HCT116 (cell line): ENCODE measurements at regions not wholly inside any gene's neighbourhood (a gene's known extent, or its start where the extent isn't known, plus 50 kb on each side); places are given as distances from the start of the nearest gene placed in this dataset.

ENCODE experiments used
- EGR1 ChIP-seq: IDR thresholded peaks from 2 replicates; pipeline ENCODE4 v1.6.1; 2012; ENCODE audit warnings: low read depth
- RAD21 ChIP-seq: IDR thresholded peaks from 2 replicates; pipeline ENCODE4 v1.6.1; 2012; ENCODE audit warnings: low read depth, mild to moderate bottlenecking
- YY1 ChIP-seq: IDR thresholded peaks from 2 replicates; pipeline ENCODE4 v1.6.1; 2011; ENCODE audit warnings: low read length, low read depth, moderate library complexity, mild to moderate bottlenecking; ENCODE audit not compliant: insufficient replicate concordance; ENCODE audit errors: extremely low read depth

DNA sequence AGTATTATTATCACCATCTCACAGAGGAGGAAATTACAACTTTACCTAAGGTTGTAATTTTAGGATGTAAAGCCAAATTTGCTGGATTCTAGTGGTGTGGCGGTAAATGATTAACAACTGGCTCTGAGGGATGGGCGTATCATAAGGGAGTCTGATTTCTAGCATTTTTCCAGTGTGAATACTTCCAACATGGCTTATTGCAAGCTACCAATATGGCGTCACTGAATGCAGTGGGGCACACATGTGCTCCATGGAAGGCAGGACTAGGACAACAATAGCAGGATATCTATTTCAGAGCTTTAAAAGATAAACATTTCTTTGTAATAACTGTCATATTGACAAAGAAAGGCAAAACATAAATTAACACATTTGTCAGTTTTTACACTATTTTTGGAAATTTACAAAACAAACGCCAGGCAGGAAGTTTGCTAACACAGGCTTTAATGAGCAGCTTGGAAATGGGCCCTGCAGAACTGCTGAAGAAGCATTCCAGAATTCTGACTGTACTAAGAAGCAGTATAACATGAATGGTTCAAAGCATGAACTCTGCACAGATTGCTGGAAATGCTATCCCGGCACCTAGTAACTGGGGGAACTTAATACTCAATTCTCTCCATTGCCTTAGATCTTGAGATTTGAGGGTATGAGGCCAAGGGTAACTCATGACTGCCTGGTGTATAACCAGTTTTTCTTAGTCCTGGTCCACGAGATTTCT is 439.3 kb upstream of the MAP2 start:
- TF ChIP-seq YY1 (no peak), RAD21 (no peak), EGR1 (no peak)
